WERI-Rb-1 (cell line): ENCODE measurements at regions not wholly inside any gene's neighbourhood (a gene's known extent, or its start where the extent isn't known, plus 50 kb on each side); places are given as distances from the start of the nearest gene placed in this dataset.
"Not testable (repeated sequence)": the region's sequence is repeated elsewhere in the genome, so short reads cannot be mapped to it uniquely, and the experiment has no call there.

Experiments
- DNase-seq: peaks from one replicate; pipeline ENCODE4 v3.0.0-alpha.2; 2020
- H3K27ac ChIP-seq: fragments of 250-450 bp; sonication (Bioruptor Pico); 2 replicates; pipeline ENCODE4 v1.5.1; 2020; ENCODE audit warnings: mild to moderate bottlenecking, moderate library complexity
- H3K27me3 ChIP-seq: fragments of 250-450 bp; sonication (Bioruptor Pico); 2 replicates; pipeline ENCODE4 v1.5.1; 2021; ENCODE audit warnings: mild to moderate bottlenecking, low read depth, moderate library complexity; ENCODE audit not compliant: insufficient read depth, severe bottlenecking
- H3K36me3 ChIP-seq: fragments of 250-450 bp; sonication (Bioruptor Pico); 2 replicates; pipeline ENCODE4 v1.5.1; 2020; ENCODE audit warnings: mild to moderate bottlenecking, moderate library complexity
- H3K4me3 ChIP-seq: 2 replicates; pipeline ENCODE4 v1.5.1; 2011; ENCODE audit warnings: low read depth, mild to moderate bottlenecking, control low read depth, low read length
- H3K9me3 ChIP-seq: fragments of 250-450 bp; sonication (Bioruptor Pico); 2 replicates; pipeline ENCODE4 v1.5.1; 2021; ENCODE audit warnings: mild to moderate bottlenecking, moderate library complexity; ENCODE audit not compliant: severe bottlenecking
- TF ChIP-seq, protein P1 (sequence below): IDR thresholded peaks from 2 replicates; pipeline ENCODE4 v1.5.1; 2011; ENCODE audit warnings: low read depth, mild to moderate bottlenecking, control low read depth, inconsistent platforms, low read length

DNA sequence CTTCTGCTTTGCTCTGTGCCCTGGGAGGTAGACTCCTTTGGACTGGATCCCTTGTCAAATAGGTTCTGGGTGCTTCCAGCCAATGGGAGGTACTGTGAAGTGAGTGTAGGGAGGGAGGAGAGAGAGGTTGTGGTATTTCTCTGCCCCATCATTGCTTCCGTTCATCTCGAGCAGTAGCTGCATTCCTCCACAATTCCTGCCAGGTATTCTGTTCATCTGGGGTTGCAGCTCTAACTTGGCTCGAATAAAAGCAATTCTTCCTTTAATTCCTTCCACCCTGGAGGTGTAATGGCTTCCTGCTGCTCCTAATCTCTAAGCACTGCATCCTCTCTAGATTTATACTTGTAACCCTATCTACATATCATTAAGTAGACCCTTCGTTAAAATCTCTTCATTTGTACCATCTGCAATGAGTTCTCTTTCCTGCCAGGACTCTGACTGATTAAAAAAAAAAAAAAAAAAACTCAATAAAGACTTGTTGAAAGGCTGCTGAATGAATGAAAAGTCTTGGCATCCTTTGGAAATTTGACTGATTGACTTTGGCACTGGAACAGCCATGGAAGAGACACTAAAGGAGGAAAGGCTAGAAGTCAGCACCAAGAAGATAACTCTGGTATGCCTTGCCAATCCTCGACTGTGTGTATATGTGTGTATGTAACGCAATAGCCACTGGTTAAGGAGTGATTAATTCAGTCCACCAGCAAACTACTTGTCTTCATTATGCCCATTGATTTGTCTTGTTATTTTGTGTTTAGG, 616.9 kb upstream of the SOX9 start:
- H3K27me3 ChIP-seq, result peaks cover 26% of the 10 kb centered on the region
- DNase-seq, result no peak
- H3K9me3 ChIP-seq, result no peaks in the 10 kb centered on the region
- TF ChIP-seq, protein P1, sequence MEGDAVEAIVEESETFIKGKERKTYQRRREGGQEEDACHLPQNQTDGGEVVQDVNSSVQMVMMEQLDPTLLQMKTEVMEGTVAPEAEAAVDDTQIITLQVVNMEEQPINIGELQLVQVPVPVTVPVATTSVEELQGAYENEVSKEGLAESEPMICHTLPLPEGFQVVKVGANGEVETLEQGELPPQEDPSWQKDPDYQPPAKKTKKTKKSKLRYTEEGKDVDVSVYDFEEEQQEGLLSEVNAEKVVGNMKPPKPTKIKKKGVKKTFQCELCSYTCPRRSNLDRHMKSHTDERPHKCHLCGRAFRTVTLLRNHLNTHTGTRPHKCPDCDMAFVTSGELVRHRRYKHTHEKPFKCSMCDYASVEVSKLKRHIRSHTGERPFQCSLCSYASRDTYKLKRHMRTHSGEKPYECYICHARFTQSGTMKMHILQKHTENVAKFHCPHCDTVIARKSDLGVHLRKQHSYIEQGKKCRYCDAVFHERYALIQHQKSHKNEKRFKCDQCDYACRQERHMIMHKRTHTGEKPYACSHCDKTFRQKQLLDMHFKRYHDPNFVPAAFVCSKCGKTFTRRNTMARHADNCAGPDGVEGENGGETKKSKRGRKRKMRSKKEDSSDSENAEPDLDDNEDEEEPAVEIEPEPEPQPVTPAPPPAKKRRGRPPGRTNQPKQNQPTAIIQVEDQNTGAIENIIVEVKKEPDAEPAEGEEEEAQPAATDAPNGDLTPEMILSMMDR, result no peak
- no peak overlapping the region for H3K27ac ChIP-seq
- H3K36me3 ChIP-seq, result no peaks in the 10 kb centered on the region
- H3K4me3 ChIP-seq, result no peak overlapping the region

DNA sequence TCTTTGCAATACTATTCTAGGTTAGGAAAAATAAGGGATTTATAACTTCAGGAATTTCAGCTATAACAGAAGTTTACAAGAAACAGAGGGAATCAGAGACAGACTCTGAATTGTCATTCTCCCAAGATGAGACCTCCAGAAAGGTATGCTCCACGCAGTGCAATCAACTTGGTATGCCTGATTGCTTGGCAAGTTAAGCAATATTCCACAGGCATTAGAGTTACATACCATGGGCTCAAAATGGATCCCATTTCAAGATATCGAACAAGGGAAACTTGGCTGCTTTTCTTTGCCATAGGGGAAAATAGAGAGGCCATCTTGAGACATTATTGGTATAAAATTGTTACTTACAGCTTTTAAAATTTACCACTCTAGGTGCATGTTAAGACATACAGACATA, 615.6 kb upstream of the SOX9 start:
- no peak overlapping the region for H3K4me3 ChIP-seq
- no peak for DNase-seq
- no peaks in the 10 kb centered on the region for H3K9me3 ChIP-seq
- H3K27ac ChIP-seq, result no peak overlapping the region
- TF ChIP-seq, protein P1, result no peak
- no peaks in the 10 kb centered on the region for H3K36me3 ChIP-seq
- peaks cover 32% of the 10 kb centered on the region for H3K27me3 ChIP-seq

DNA sequence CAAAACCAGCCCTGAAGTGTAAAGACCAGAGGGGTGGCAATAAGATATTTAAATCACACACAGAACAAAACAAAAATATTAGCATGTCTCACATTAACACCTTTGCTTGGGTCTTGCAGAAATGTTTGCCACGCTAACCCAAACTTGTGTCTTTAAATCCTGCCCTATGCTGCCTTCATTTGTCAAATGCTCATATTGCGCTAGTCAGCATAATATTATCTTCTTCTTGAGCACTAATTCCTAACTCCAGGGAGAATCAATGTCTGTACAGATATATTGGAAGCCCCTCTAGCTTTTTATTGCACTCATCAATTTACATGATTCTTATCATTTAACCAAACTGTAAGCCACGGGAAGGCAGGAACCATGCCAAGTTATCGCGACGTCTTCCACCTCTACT, 614.8 kb upstream of the SOX9 start:
- Histone ChIP-seq H3K27ac (no peak overlapping the region), H3K9me3 (no peaks in the 10 kb centered on the region), H3K4me3 (no peak overlapping the region), H3K27me3 (peaks cover 34% of the 10 kb centered on the region), H3K36me3 (no peaks in the 10 kb centered on the region)
- TF ChIP-seq, protein P1, result no peak
- no peak for DNase-seq

DNA sequence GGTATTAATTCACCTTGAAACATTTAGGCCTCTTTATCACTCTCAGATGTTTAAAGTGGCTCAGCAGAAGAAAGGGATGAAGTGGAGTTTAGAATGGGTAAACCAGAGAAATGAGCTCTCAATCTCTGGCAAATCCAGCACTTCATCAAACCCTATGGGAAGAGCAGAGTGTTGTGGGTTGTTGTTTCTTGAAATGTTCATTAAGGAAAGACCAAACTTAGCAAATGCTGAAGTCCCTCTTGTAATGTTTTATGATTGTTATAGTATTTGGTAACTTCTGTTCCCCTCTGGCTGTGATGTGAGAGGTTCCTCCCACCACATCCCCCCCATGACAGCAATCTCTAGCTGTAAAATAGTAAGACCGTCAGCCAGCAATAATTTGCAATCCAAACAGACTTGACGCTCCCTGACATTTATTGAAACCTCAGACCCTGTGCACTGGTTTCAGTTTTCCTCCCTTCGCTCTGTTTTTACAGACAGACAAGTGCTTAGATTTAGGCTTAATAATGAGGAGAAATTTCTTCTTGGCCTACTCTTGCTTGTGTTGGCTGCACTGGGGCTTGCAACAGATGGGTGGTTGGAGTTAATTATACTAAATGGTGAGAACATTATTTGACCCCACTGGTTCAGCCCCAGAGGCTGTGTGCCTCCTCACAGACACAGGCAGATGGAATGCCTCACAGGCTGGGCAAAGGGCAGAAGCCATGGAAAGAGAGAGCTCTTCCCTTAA, 609.4 kb upstream of the SOX9 start:
- TF ChIP-seq, protein P1, result no peak
- H3K27me3 ChIP-seq, result peaks cover 50% of the 10 kb centered on the region
- no peak for DNase-seq
- H3K4me3 ChIP-seq, result no peak overlapping the region
- no peak overlapping the region for H3K27ac ChIP-seq
- H3K36me3 ChIP-seq, result no peaks in the 10 kb centered on the region
- H3K9me3 ChIP-seq, result no peaks in the 10 kb centered on the region

DNA sequence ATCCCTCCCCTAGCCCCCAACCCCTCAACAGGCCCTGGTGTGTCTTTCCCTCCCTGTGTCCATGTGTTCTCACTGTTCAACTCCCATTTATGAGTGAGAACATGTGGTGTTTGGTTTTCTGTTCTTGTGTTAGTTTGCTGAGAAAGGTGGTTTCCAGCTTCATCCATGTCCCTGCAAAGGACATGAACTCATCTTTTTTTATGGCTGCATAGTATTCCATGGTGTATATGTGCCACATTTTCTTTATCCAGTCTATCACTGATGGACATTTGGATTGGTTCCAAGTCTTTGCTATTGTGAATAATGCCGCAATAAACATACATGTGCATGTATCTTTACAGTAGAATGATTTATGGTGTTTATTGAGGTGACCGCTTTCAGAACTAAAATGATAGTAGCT, 607.1 kb upstream of the SOX9 start:
- not testable (repeated sequence) for H3K36me3 ChIP-seq, H3K27ac ChIP-seq, H3K4me3 ChIP-seq, H3K9me3 ChIP-seq, DNase-seq
- peaks cover 53% of the 10 kb centered on the region for H3K27me3 ChIP-seq

DNA sequence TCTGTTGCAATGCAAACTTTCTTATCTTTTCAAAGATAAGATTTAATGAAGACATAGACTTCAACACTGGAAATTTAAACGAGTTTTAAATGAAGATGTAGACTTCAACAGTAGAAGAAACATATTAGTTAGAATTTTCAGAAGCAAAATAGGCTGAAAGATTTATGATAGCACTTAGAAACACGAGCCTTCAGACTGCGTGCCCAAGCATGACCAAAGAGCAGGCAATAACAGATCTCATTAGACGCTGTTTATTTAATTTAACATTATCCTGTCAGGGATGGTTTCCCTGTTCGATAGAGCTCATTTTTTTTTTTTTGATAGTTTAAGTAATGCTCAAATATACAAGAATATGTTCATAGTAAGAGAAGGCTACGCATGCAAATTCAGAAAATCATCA, 604.7 kb upstream of the SOX9 start:
- H3K27ac ChIP-seq, result no peak overlapping the region
- no peak overlapping the region for H3K4me3 ChIP-seq
- no peaks in the 10 kb centered on the region for H3K36me3 ChIP-seq
- DNase-seq, result no peak
- H3K9me3 ChIP-seq, result peaks cover 3% of the 10 kb centered on the region
- H3K27me3 ChIP-seq, result peaks cover 47% of the 10 kb centered on the region
- TF ChIP-seq, protein P1, result no peak
